ENCODE measurements at regions not wholly inside any gene's neighbourhood (a gene's known extent, or its start where the extent isn't known, plus 50 kb on each side); places are given as distances from the start of the nearest gene placed in this dataset.

GRCh38 chr6:122075084-122075838 is 324.2 kb upstream of the HSF2 start:
- no peaks in the 10 kb centered on the region for H3K4me1 ChIP-seq (ENCODE audit: control insufficient read depth, insufficient read depth, low read length, unreplicated experiment)
- H3K27me3 ChIP-seq (ENCODE audit: insufficient read depth, low read length), result no peaks in the 10 kb centered on the region
- H2AFZ ChIP-seq (ENCODE audit: low read length, unreplicated experiment), result no peak overlapping the region
- H3K27ac ChIP-seq (ENCODE audit: low read depth, low read length), result no peak overlapping the region
- no peaks in the 10 kb centered on the region for H3K79me2 ChIP-seq (ENCODE audit: control insufficient read depth, insufficient read depth, low read length, unreplicated experiment)
- H3K36me3 ChIP-seq (ENCODE audit: insufficient read depth, low read length), result no peaks in the 10 kb centered on the region
- no peak overlapping the region for H3K4me3 ChIP-seq (ENCODE audit: low read depth, low read length)

- Histone ChIP-seq H3K4me3 (ENCODE audit: low read depth, low read length) (no peak overlapping the region), H3K27ac (ENCODE audit: low read depth, low read length) (no peak overlapping the region), H2AFZ (ENCODE audit: low read length, unreplicated experiment) (no peak overlapping the region), H3K79me2 (ENCODE audit: control insufficient read depth, insufficient read depth, low read length, unreplicated experiment) (no peaks in the 10 kb centered on the region), H3K4me1 (ENCODE audit: control insufficient read depth, insufficient read depth, low read length, unreplicated experiment) (no peaks in the 10 kb centered on the region), H3K27me3 (ENCODE audit: insufficient read depth, low read length) (no peaks in the 10 kb centered on the region), H3K36me3 (ENCODE audit: insufficient read depth, low read length) (no peaks in the 10 kb centered on the region)
These were observed 323.5 kb upstream of the HSF2 start for GRCh38 chr6:122075917-122076316.

- H3K27ac ChIP-seq (ENCODE audit: low read depth, low read length), result no peak overlapping the region
- H3K4me3 ChIP-seq (ENCODE audit: low read depth, low read length), result no peak overlapping the region
- H3K4me1 ChIP-seq (ENCODE audit: control insufficient read depth, insufficient read depth, low read length, unreplicated experiment), result no peaks in the 10 kb centered on the region
- H3K27me3 ChIP-seq (ENCODE audit: insufficient read depth, low read length), result no peaks in the 10 kb centered on the region
- H2AFZ ChIP-seq (ENCODE audit: low read length, unreplicated experiment), result no peak overlapping the region
- no peaks in the 10 kb centered on the region for H3K79me2 ChIP-seq (ENCODE audit: control insufficient read depth, insufficient read depth, low read length, unreplicated experiment)
- H3K36me3 ChIP-seq (ENCODE audit: insufficient read depth, low read length), result no peaks in the 10 kb centered on the region
These were observed 321.8 kb upstream of the HSF2 start for GRCh38 chr6:122077603-122078002.

- H3K27me3 ChIP-seq (ENCODE audit: insufficient read depth, low read length), result no peaks in the 10 kb centered on the region
- H3K79me2 ChIP-seq (ENCODE audit: control insufficient read depth, insufficient read depth, low read length, unreplicated experiment), result no peaks in the 10 kb centered on the region
- no peak overlapping the region for H2AFZ ChIP-seq (ENCODE audit: low read length, unreplicated experiment)
- H3K36me3 ChIP-seq (ENCODE audit: insufficient read depth, low read length), result no peaks in the 10 kb centered on the region
- H3K27ac ChIP-seq (ENCODE audit: low read depth, low read length), result no peak overlapping the region
- H3K4me1 ChIP-seq (ENCODE audit: control insufficient read depth, insufficient read depth, low read length, unreplicated experiment), result no peaks in the 10 kb centered on the region
- H3K4me3 ChIP-seq (ENCODE audit: low read depth, low read length), result no peak overlapping the region
These were observed 321.0 kb upstream of the HSF2 start for GRCh38 chr6:122078481-122078880.

- H3K79me2 ChIP-seq (ENCODE audit: control insufficient read depth, insufficient read depth, low read length, unreplicated experiment), result no peaks in the 10 kb centered on the region
- H3K27me3 ChIP-seq (ENCODE audit: insufficient read depth, low read length), result no peaks in the 10 kb centered on the region
- H3K36me3 ChIP-seq (ENCODE audit: insufficient read depth, low read length), result no peaks in the 10 kb centered on the region
- H3K4me3 ChIP-seq (ENCODE audit: low read depth, low read length), result no peak overlapping the region
- H3K27ac ChIP-seq (ENCODE audit: low read depth, low read length), result no peak overlapping the region
- H3K4me1 ChIP-seq (ENCODE audit: control insufficient read depth, insufficient read depth, low read length, unreplicated experiment), result no peaks in the 10 kb centered on the region
- H2AFZ ChIP-seq (ENCODE audit: low read length, unreplicated experiment), result no peak overlapping the region
These were observed 319.5 kb upstream of the HSF2 start for GRCh38 chr6:122079916-122080315.

GRCh38 chr6:122081921-122082320 is 317.5 kb upstream of the HSF2 start:
- H3K36me3 ChIP-seq (ENCODE audit: insufficient read depth, low read length), result no peaks in the 10 kb centered on the region
- no peaks in the 10 kb centered on the region for H3K4me1 ChIP-seq (ENCODE audit: control insufficient read depth, insufficient read depth, low read length, unreplicated experiment)
- H3K27ac ChIP-seq (ENCODE audit: low read depth, low read length), result no peak overlapping the region
- no peaks in the 10 kb centered on the region for H3K27me3 ChIP-seq (ENCODE audit: insufficient read depth, low read length)
- peak overlapping the region; percentile 86 for H2AFZ ChIP-seq (ENCODE audit: low read length, unreplicated experiment)
- peak overlapping the region; percentile 31; the same call in 1 of the 2 replicates for H3K4me3 ChIP-seq (ENCODE audit: low read depth, low read length)
- no peaks in the 10 kb centered on the region for H3K79me2 ChIP-seq (ENCODE audit: control insufficient read depth, insufficient read depth, low read length, unreplicated experiment)

GRCh38 chr6:122082370-122082769 is 317.1 kb upstream of the HSF2 start:
- H3K27me3 ChIP-seq (ENCODE audit: insufficient read depth, low read length), result no peaks in the 10 kb centered on the region
- H2AFZ ChIP-seq (ENCODE audit: low read length, unreplicated experiment), result no peak overlapping the region
- H3K4me3 ChIP-seq (ENCODE audit: low read depth, low read length), result no peak overlapping the region
- H3K36me3 ChIP-seq (ENCODE audit: insufficient read depth, low read length), result no peaks in the 10 kb centered on the region
- no peaks in the 10 kb centered on the region for H3K4me1 ChIP-seq (ENCODE audit: control insufficient read depth, insufficient read depth, low read length, unreplicated experiment)
- no peak overlapping the region for H3K27ac ChIP-seq (ENCODE audit: low read depth, low read length)
- H3K79me2 ChIP-seq (ENCODE audit: control insufficient read depth, insufficient read depth, low read length, unreplicated experiment), result no peaks in the 10 kb centered on the region

GRCh38 chr6:122092366-122092765 is 307.1 kb upstream of the HSF2 start:
- H3K4me3 ChIP-seq (ENCODE audit: low read depth, low read length), result no peak overlapping the region
- H3K4me1 ChIP-seq (ENCODE audit: control insufficient read depth, insufficient read depth, low read length, unreplicated experiment), result no peaks in the 10 kb centered on the region
- H2AFZ ChIP-seq (ENCODE audit: low read length, unreplicated experiment), result no peak overlapping the region
- no peaks in the 10 kb centered on the region for H3K27me3 ChIP-seq (ENCODE audit: insufficient read depth, low read length)
- H3K79me2 ChIP-seq (ENCODE audit: control insufficient read depth, insufficient read depth, low read length, unreplicated experiment), result no peaks in the 10 kb centered on the region
- H3K27ac ChIP-seq (ENCODE audit: low read depth, low read length), result no peak overlapping the region
- no peaks in the 10 kb centered on the region for H3K36me3 ChIP-seq (ENCODE audit: insufficient read depth, low read length)

GRCh38 chr6:122098201-122098678 is 301.2 kb upstream of the HSF2 start:
- H2AFZ ChIP-seq (ENCODE audit: low read length, unreplicated experiment), result no peak overlapping the region
- no peaks in the 10 kb centered on the region for H3K4me1 ChIP-seq (ENCODE audit: control insufficient read depth, insufficient read depth, low read length, unreplicated experiment)
- H3K79me2 ChIP-seq (ENCODE audit: control insufficient read depth, insufficient read depth, low read length, unreplicated experiment), result no peaks in the 10 kb centered on the region
- no peak overlapping the region for H3K4me3 ChIP-seq (ENCODE audit: low read depth, low read length)
- no peak overlapping the region for H3K27ac ChIP-seq (ENCODE audit: low read depth, low read length)
- H3K27me3 ChIP-seq (ENCODE audit: insufficient read depth, low read length), result no peaks in the 10 kb centered on the region
- no peaks in the 10 kb centered on the region for H3K36me3 ChIP-seq (ENCODE audit: insufficient read depth, low read length)

- Histone ChIP-seq H3K4me1 (ENCODE audit: control insufficient read depth, insufficient read depth, low read length, unreplicated experiment) (no peaks in the 10 kb centered on the region), H3K27me3 (ENCODE audit: insufficient read depth, low read length) (no peaks in the 10 kb centered on the region; the same call in 1 of the 2 replicates), H3K36me3 (ENCODE audit: insufficient read depth, low read length) (no peaks in the 10 kb centered on the region), H3K4me3 (ENCODE audit: low read depth, low read length) (no peak overlapping the region), H2AFZ (ENCODE audit: low read length, unreplicated experiment) (no peak overlapping the region), H3K27ac (ENCODE audit: low read depth, low read length) (no peak overlapping the region), H3K79me2 (ENCODE audit: control insufficient read depth, insufficient read depth, low read length, unreplicated experiment) (no peaks in the 10 kb centered on the region)
These were observed 297.4 kb upstream of the HSF2 start for GRCh38 chr6:122102026-122102425.

GRCh38 chr6:122107256-122107852 is 292.1 kb upstream of the HSF2 start:
- no peaks in the 10 kb centered on the region for H3K36me3 ChIP-seq (ENCODE audit: insufficient read depth, low read length)
- no peak overlapping the region for H3K27ac ChIP-seq (ENCODE audit: low read depth, low read length)
- no peaks in the 10 kb centered on the region for H3K79me2 ChIP-seq (ENCODE audit: control insufficient read depth, insufficient read depth, low read length, unreplicated experiment)
- no peak overlapping the region for H3K4me3 ChIP-seq (ENCODE audit: low read depth, low read length)
- peaks cover 6% of the 10 kb centered on the region; the same call in 1 of the 2 replicates for H3K27me3 ChIP-seq (ENCODE audit: insufficient read depth, low read length)
- H3K4me1 ChIP-seq (ENCODE audit: control insufficient read depth, insufficient read depth, low read length, unreplicated experiment), result no peaks in the 10 kb centered on the region
- no peak overlapping the region for H2AFZ ChIP-seq (ENCODE audit: low read length, unreplicated experiment)
